Occipital lobe (tissue), 1 donor: ENCODE measurements at regions not wholly inside any gene's neighbourhood (a gene's known extent, or its start where the extent isn't known, plus 50 kb on each side); places are given as distances from the start of the nearest gene placed in this dataset.
"Not testable (repeated sequence)": the region's sequence is repeated elsewhere in the genome, so short reads cannot be mapped to it uniquely, and the experiment has no call there.

Experiments used
- DNase-seq: peaks from one replicate; lab custom pipeline; 2025; lab: John Stamatoyannopoulos, UW

- DNase-seq, result no peak
Observed at GRCh38 chr16:61435346-61435745, 600.9 kb downstream of the CDH8 start.

- no peak for DNase-seq
Observed at GRCh38 chr16:61432421-61432820, 603.8 kb downstream of the CDH8 start.

- no peak for DNase-seq
Observed at GRCh38 chr16:61421111-61421510, 615.1 kb downstream of the CDH8 start.

GRCh38 chr16:61419791-61420190 is 616.4 kb downstream of the CDH8 start:
- DNase-seq, result no peak

- not testable (repeated sequence) for DNase-seq
Observed at GRCh38 chr16:61418802-61419201, 617.4 kb downstream of the CDH8 start.

- DNase-seq, result no peak
Observed at GRCh38 chr16:61415126-61415525, 621.1 kb downstream of the CDH8 start.

- no peak for DNase-seq
Observed at GRCh38 chr16:61413021-61413420, 623.2 kb downstream of the CDH8 start.

- no peak for DNase-seq
Observed at GRCh38 chr16:61412562-61412961, 623.7 kb downstream of the CDH8 start.

GRCh38 chr16:61409604-61410003 is 626.6 kb downstream of the CDH8 start:
- DNase-seq, result no peak

- no peak for DNase-seq
Observed at GRCh38 chr16:61403386-61403785, 632.9 kb downstream of the CDH8 start.

- no peak for DNase-seq
Observed at GRCh38 chr16:61391896-61392295, 644.3 kb downstream of the CDH8 start.

- DNase-seq, result no peak
Observed at GRCh38 chr16:61390965-61391637, 645.1 kb downstream of the CDH8 start.

- no peak for DNase-seq
Observed at GRCh38 chr16:61385392-61386071, 650.7 kb downstream of the CDH8 start.

- no peak for DNase-seq
Observed at GRCh38 chr16:61382435-61382834, 653.8 kb downstream of the CDH8 start.

GRCh38 chr16:61379311-61379710 is 656.9 kb downstream of the CDH8 start:
- no peak for DNase-seq

- DNase-seq, result no peak
Observed at GRCh38 chr16:61374071-61374470, 662.2 kb downstream of the CDH8 start.

GRCh38 chr16:61371881-61372280 is 664.4 kb downstream of the CDH8 start:
- no peak for DNase-seq

GRCh38 chr16:61371388-61371787 is 664.9 kb downstream of the CDH8 start:
- DNase-seq, result no peak

GRCh38 chr16:61370564-61370963 is 665.7 kb downstream of the CDH8 start:
- no peak for DNase-seq

GRCh38 chr16:61366006-61366405 is 670.2 kb downstream of the CDH8 start:
- DNase-seq, result no peak

- no peak for DNase-seq
Observed at GRCh38 chr16:61364990-61365389, 671.2 kb downstream of the CDH8 start.

- DNase-seq, result no peak
Observed at GRCh38 chr16:61362585-61362984, 673.7 kb downstream of the CDH8 start.

GRCh38 chr16:61344791-61345190 is 691.4 kb downstream of the CDH8 start:
- DNase-seq, result no peak
